GM18505 (cell line): ENCODE measurements at regions not wholly inside any gene's neighbourhood (a gene's known extent, or its start where the extent isn't known, plus 50 kb on each side); places are given as distances from the start of the nearest gene placed in this dataset.

ENCODE experiments used
- ATAC-seq: cut with Tn5 transposase; IDR thresholded peaks from one replicate; pipeline ENCODE4 v1.9.1; 2021; ENCODE audit not compliant: unreplicated experiment
- POLR2A ChIP-seq: IDR thresholded peaks from 4 replicates; pipeline ENCODE4 v1.6.1; 2011; ENCODE audit warnings: borderline replicate concordance; ENCODE audit not compliant: insufficient read depth, insufficient read length; ENCODE audit errors: extremely low read depth

- no peak for ATAC-seq
- no peak for TF ChIP-seq POLR2A
Measured at GRCh38 chr16:65524997-65525396, 403.1 kb upstream of the CDH11 start.

DNA sequence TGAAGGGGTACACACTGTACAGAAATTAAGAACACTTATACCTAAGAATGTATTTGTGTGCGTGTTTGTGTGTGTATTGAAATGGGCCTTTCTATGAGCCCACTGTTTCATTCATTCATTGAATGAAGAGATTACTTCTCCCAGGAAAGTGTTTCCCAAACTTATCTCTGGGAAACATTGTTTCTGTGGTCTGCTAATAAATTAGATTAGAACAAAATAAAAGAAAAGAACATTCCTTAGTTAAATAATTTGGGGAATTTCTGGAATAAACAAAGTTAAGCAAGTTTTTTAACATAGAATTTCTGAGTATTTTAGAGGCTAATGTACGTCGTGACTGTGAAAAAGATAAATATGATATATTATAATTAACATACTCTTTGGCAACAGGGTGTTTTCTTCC lies 402.4 kb upstream of the CDH11 start:
- ATAC-seq, result no peak
- TF ChIP-seq POLR2A, result no peak

DNA sequence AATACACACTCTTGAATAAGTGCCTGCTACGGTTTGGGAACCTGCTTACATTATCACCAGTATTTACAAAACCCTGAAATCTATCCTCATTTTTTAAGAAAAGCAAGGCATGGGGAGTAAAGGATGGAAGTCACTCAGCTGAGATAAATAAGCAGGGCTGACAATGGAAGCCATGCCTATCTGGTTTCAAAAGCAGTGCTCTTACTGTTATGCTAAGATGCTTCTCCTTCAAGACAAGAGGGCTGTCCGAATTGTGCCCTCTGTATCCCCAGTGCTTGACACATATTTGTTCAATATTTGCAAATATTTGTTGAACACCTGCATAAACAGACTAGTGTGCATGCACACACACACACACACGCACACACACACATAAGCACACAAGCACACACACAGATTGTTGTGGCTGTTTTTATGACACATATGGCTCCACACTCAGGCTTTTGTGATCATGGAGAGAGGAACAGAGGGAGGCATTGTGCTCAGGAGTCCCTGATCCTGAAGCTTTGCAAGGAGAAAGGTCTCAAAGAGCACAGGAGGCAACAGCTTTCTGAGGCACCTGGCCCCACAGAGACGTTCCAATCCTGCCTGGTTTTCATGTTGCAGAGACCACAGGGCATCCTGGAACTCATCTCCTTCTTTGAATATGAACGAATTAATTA lies 401.6 kb upstream of the CDH11 start:
- TF ChIP-seq POLR2A, result no peak
- ATAC-seq, result no peak

DNA sequence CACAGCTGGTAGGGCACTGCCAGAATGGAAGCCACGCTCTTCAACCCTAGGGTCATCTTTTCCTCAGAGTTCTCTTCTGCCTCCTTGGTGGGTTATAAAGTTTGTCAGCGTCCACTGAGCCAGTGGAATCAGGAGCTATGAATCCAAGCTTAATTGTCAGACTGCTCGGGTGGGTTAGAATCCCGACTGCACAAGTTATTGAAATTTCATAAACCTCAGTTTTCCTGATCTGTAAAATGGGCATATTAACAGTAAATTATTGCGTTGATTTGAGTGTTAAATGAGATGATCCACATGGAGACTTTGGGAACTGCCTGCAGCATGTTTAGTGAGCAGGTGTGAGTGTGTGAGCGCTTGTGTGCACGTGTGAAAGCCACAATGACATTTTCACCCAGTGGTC lies 400.5 kb upstream of the CDH11 start:
- no peak for TF ChIP-seq POLR2A
- ATAC-seq, result no peak

- no peak for ATAC-seq
Measured at GRCh38 chr16:65521633-65522328, 399.9 kb upstream of the CDH11 start.

DNA sequence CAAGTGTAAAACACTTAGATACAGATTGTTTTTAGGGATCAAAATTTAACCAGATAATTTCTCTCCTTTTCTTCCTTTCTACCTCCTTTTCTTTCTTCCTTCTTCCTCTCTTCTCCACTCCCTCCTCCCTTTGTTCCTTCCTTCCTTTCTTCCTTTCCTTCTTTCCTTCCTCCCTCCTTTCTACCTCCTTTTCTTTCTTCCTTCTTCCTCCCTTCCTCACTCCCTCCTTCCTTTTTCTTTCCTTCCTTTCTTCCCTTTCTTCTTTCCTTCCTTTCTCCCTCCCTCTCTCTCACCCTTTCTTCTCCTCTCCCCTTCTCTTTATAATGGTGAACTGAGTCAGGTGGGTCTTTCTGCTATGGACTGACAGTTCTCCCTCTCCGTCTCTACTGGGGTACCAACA lies 397.5 kb upstream of the CDH11 start:
- no peak for TF ChIP-seq POLR2A
- no peak for ATAC-seq

More at GRCh38 chr16:65521633-65522328, 399.9 kb upstream of the CDH11 start:
- no peak for TF ChIP-seq POLR2A

DNA sequence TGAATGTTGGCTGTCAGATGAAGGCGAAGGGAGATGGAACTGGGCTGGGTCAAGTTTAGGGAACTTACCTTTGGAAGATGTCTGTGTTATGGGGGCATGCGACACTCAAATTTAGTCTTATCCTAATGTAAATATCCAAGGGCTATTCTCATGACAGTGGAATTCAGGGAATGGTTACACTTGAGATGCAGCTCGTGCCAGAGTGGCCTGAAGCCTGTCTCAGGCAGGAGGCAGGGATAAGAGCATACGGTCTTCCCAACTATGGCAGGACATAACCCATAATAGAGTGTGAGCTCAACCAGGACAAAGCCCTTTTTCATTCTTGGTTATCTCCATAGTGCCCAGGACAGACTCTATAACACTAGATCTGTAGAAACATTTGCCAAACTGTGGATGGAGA lies 393.3 kb upstream of the CDH11 start:
- no peak for ATAC-seq
- TF ChIP-seq POLR2A, result no peak

DNA sequence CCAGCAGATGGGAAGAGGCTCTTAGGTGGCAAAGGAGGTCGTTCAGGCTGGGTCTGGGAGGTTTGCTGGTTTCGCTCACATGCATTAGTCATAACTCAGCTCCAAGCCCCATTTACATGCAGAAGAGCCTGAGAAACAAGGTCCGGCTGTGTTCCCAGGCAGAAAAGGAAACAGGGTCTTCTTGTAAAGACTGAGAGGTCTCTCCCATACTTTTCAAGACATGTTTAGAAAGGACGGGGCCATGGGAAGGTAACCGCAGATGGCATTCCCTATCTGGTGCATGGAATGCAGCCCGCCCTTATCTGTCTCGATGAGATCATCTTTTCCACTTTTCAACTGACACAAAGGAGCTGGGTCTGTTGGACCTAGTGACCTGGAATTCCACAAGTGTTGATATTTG lies 389.0 kb upstream of the CDH11 start:
- ATAC-seq, result no peak
- TF ChIP-seq POLR2A, result no peak

DNA sequence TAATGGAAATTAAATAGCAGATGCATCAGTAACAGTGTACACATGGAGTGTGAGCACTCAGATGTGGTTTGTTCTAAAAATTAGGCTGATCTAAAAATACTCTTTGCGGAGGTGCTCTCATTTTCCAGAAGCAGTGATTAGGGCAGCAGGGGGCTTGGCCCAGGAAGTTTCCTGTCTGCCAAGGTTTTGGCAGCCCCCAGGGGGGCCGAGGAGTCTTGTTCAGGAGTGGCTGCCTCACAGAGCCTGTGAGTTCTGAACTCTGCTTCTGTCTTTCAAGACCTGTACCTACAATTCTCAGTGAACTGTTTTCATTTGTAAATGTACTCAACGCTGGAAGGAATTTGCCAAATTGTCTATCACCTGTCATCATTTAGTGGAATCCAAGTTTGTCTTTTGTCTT lies 388.4 kb upstream of the CDH11 start:
- TF ChIP-seq POLR2A, result no peak
- no peak for ATAC-seq

- ATAC-seq, result no peak
- TF ChIP-seq POLR2A, result no peak
Measured at GRCh38 chr16:65509172-65509571, 387.3 kb upstream of the CDH11 start.

GRCh38 chr16:65500919-65501318 lies 379.1 kb upstream of the CDH11 start:
- no peak for ATAC-seq
- TF ChIP-seq POLR2A, result no peak

DNA sequence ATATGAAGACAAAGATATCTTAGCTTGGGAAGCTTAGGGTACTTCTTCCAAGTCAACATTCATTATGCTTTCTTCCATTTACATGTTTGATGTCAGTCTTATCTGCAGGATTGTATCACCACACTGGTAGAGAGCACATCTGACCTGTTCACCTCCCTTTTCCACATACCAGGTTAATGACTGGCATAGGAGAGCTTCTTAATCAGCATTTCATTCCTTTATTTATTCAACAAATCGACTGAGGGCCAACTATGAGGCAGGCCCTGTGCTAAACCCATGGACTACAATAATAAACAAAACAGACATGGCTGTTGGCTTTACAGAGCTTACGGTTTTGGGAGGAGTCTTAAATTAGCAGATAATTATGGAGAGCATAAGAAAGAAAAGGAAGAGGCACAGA lies 378.1 kb upstream of the CDH11 start:
- TF ChIP-seq POLR2A, result no peak
- no peak for ATAC-seq

DNA sequence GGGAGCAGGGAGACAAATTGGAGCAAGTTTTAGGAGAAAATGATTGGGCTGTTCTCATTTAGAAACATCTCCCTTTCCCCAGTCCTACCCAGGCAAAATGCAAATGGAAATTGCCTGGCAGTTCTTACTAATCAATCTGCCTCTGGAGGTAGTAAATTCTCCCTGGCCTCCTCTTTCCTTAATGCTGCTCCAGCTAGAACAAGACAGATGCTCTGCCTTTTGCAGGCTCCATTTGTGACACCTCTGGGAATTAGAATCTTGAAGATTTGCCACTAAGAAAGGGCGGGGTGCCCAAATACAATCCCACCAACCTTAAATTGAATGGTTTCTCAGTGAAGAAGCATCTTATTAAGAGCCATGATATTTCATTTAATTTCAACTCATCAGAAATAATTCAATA lies 377.7 kb upstream of the CDH11 start:
- ATAC-seq, result no peak
- TF ChIP-seq POLR2A, result no peak

- no peak for TF ChIP-seq POLR2A
- ATAC-seq, result no peak
Measured at GRCh38 chr16:65497571-65497970, 375.7 kb upstream of the CDH11 start.
